Thyroid gland (tissue), 4 donors: ENCODE measurements at regions not wholly inside any gene's neighbourhood (a gene's known extent, or its start where the extent isn't known, plus 50 kb on each side); places are given as distances from the start of the nearest gene placed in this dataset.

Experiments used
- CTCF ChIP-seq, 6 experiments: fragments of 200-600 bp in 3 of 6; fragments of 450-650 bp in 3 of 6; sonication (generic) in 3 of 6; IDR thresholded peaks; one replicate each; pipeline ENCODE4 v1.5.1; 2016 to 2019; ENCODE audit warnings: antibody characterized with exemption in 6 of 6, mild to moderate bottlenecking in 2 of 6, inconsistent platforms in 1 of 6, moderate library complexity in 1 of 6
- POLR2A ChIP-seq, 2 donors: fragments of 450-650 bp; IDR thresholded peaks; one replicate each; pipeline ENCODE4 v1.6.1; 2017; ENCODE audit warnings: antibody characterized with exemption in 2 of 2, mild to moderate bottlenecking in 2 of 2, moderate library complexity in 1 of 2

GRCh38 chr13:79194272-79194671 is 211.8 kb downstream of the RBM26 start:
- TF ChIP-seq CTCF (IDR thresholded peaks at IDR 0.05) (no peak), POLR2A (IDR thresholded peaks at IDR 0.05) (no peak)
